Neural progenitor cell (in vitro differentiated cells): ENCODE measurements at regions not wholly inside any gene's neighbourhood (a gene's known extent, or its start where the extent isn't known, plus 50 kb on each side); places are given as distances from the start of the nearest gene placed in this dataset.

Experiments
- DNase-seq: peaks from one replicate; pipeline ENCODE4 v3.0.0-alpha.2; 2016; ENCODE audit warnings: low spot score
- H2AFZ ChIP-seq: fragments of 200-600 bp; sonication (generic); replicated peaks from 2 replicates; pipeline ENCODE4 v1.6.1; 2016; ENCODE audit warnings: antibody characterized with exemption
- H3F3A ChIP-seq: fragments of 200-600 bp; sonication (generic); 2 replicates; pipeline ENCODE4 v1.6.1; 2016; ENCODE audit warnings: antibody characterized with exemption, low read depth
- H3K27ac ChIP-seq: fragments of 200-600 bp; sonication (generic); 2 replicates; pipeline ENCODE4 v1.5.1; 2016; ENCODE audit warnings: mild to moderate bottlenecking
- H3K27me3 ChIP-seq: fragments of 200-600 bp; sonication (generic); 2 replicates; pipeline ENCODE4 v1.6.1; 2016; ENCODE audit warnings: mild to moderate bottlenecking, moderate library complexity
- H3K36me3 ChIP-seq: fragments of 200-600 bp; sonication (generic); 2 replicates; pipeline ENCODE4 v1.5.1; 2016
- H3K4me1 ChIP-seq: fragments of 200-600 bp; sonication (generic); 2 replicates; pipeline ENCODE4 v1.6.1; 2016; ENCODE audit warnings: mixed run types
- H3K4me2 ChIP-seq: fragments of 200-600 bp; sonication (generic); 2 replicates; pipeline ENCODE4 v1.6.1; 2016
- H3K4me3 ChIP-seq: fragments of 200-600 bp; sonication (generic); 2 replicates; pipeline ENCODE4 v1.5.1; 2016
- H3K79me2 ChIP-seq: fragments of 200-600 bp; sonication (generic); 2 replicates; pipeline ENCODE4 v1.6.1; 2016; ENCODE audit warnings: low read depth
- H3K9ac ChIP-seq: fragments of 200-600 bp; sonication (generic); 2 replicates; pipeline ENCODE4 v1.6.1; 2016
- H3K9me3 ChIP-seq: fragments of 200-600 bp; sonication (generic); 2 replicates; pipeline ENCODE4 v1.5.1; 2016; ENCODE audit warnings: low read depth
- H4K20me1 ChIP-seq: fragments of 200-600 bp; sonication (generic); 2 replicates; pipeline ENCODE4 v1.6.1; 2016; ENCODE audit warnings: low read depth
- H3K27ac Mint-ChIP-seq: 3 replicates; pipeline ENCODE4 v1.8.0; 2021; ENCODE audit warnings: mixed read lengths
- H3K27me3 Mint-ChIP-seq: 2 replicates; pipeline ENCODE4 v1.8.0; 2022; ENCODE audit warnings: low read depth, mild to moderate bottlenecking, inconsistent platforms, moderate library complexity, mixed read lengths; ENCODE audit not compliant: insufficient read depth
- H3K36me3 Mint-ChIP-seq: 3 replicates; pipeline ENCODE4 v1.8.0; 2021; ENCODE audit warnings: mixed read lengths
- H3K4me1 Mint-ChIP-seq: 3 replicates; pipeline ENCODE4 v1.8.0; 2021; ENCODE audit warnings: mixed read lengths
- H3K4me3 Mint-ChIP-seq: 3 replicates; pipeline ENCODE4 v1.8.0; 2021; ENCODE audit warnings: mild to moderate bottlenecking, moderate library complexity, mixed read lengths
- H3K9me3 Mint-ChIP-seq: 3 replicates; pipeline ENCODE4 v1.8.0; 2020; ENCODE audit warnings: mixed read lengths
- CTCF ChIP-seq: fragments of 200-600 bp; sonication (generic); IDR thresholded peaks from 2 replicates; pipeline ENCODE4 v1.5.1; 2017; ENCODE audit warnings: antibody characterized with exemption, mild to moderate bottlenecking
- EZH2 ChIP-seq: fragments of 200-600 bp; sonication (generic); IDR thresholded peaks from 2 replicates; pipeline ENCODE4 v1.6.1; 2017; ENCODE audit warnings: antibody characterized with exemption, mild to moderate bottlenecking, moderate library complexity
- EZH2phosphoT487 ChIP-seq: fragments of 200-600 bp; sonication (generic); IDR thresholded peaks from 2 replicates; pipeline ENCODE4 v1.6.1; 2017; ENCODE audit warnings: antibody characterized with exemption

DNA sequence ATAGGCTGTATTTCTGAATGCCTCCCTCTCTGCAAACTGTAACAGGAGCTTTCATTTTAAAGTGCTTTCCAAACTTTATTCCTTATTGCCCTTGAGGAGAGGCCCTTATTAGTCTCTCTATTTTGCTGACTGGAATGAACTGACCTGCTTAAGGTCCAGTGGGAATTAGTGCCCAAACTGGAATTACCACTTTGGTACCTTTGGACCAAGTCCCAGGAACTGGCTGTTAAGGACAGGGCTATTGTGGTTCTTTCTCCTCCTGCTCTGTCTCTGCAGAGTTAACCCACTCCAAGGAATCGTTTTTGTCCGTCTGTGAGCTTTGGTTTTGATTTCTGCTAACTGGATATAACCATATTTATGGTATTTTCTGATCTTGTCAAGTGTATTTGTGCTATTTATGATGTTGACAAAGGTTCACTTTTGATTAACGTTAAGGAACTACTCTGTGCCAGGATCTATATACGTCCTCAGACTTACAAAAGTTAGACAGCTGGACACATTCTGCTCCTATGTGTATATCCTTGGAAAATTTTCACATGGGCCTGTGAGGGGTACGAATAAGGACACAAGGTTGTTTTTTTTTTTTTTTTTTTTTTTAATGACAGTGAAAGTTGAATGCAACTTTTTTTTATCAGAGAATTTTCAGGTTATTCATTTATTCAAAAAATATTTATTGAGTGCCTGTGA, 189.1 kb upstream of the ANKRD55 start:
- no peak overlapping the region for H3K4me3 ChIP-seq
- H3K9ac ChIP-seq, result no peak overlapping the region
- no peak for DNase-seq
- no peaks in the 10 kb centered on the region for H3K36me3 ChIP-seq
- H3K79me2 ChIP-seq, result no peaks in the 10 kb centered on the region
- no peaks in the 10 kb centered on the region for H3K4me1 Mint-ChIP-seq
- no peak overlapping the region for H3K27ac ChIP-seq
- H3K27ac Mint-ChIP-seq, result no peak overlapping the region
- H2AFZ ChIP-seq, result no peak overlapping the region
- no peaks in the 10 kb centered on the region for H3K27me3 Mint-ChIP-seq
- no peaks in the 10 kb centered on the region for H3K36me3 Mint-ChIP-seq
- H4K20me1 ChIP-seq, result no peaks in the 10 kb centered on the region
- no peak overlapping the region for H3K4me3 Mint-ChIP-seq
- peaks cover 9% of the 10 kb centered on the region for H3K9me3 ChIP-seq
- H3F3A ChIP-seq, result no peaks in the 10 kb centered on the region
- TF ChIP-seq EZH2, result no peak
- TF ChIP-seq CTCF, result no peak
- no peak for TF ChIP-seq EZH2phosphoT487
- no peaks in the 10 kb centered on the region for H3K27me3 ChIP-seq
- peaks cover 20% of the 10 kb centered on the region for H3K9me3 Mint-ChIP-seq
- H3K4me2 ChIP-seq, result no peak overlapping the region
- no peaks in the 10 kb centered on the region for H3K4me1 ChIP-seq

GRCh38 chr5:56421246-56422075, 188.3 kb upstream of the ANKRD55 start:
- Histone ChIP-seq H3K79me2 (no peaks in the 10 kb centered on the region), H3K36me3 (no peaks in the 10 kb centered on the region), H3K4me1 (no peaks in the 10 kb centered on the region), H3K4me2 (no peak overlapping the region), H3K27ac (no peak overlapping the region), H3K4me3 (no peak overlapping the region), H3F3A (no peaks in the 10 kb centered on the region), H3K9me3 (peaks cover 9% of the 10 kb centered on the region), H3K27me3 (no peaks in the 10 kb centered on the region), H4K20me1 (no peaks in the 10 kb centered on the region), H3K9ac (no peak overlapping the region), H2AFZ (no peak overlapping the region)
- DNase-seq, result no peak
- peaks cover 20% of the 10 kb centered on the region for H3K9me3 Mint-ChIP-seq
- TF ChIP-seq EZH2phosphoT487 (no peak), CTCF (no peak), EZH2 (no peak)
- H3K36me3 Mint-ChIP-seq, result no peaks in the 10 kb centered on the region
- no peaks in the 10 kb centered on the region for H3K4me1 Mint-ChIP-seq
- H3K27me3 Mint-ChIP-seq, result no peaks in the 10 kb centered on the region
- no peak overlapping the region for H3K4me3 Mint-ChIP-seq
- H3K27ac Mint-ChIP-seq, result no peak overlapping the region

DNA sequence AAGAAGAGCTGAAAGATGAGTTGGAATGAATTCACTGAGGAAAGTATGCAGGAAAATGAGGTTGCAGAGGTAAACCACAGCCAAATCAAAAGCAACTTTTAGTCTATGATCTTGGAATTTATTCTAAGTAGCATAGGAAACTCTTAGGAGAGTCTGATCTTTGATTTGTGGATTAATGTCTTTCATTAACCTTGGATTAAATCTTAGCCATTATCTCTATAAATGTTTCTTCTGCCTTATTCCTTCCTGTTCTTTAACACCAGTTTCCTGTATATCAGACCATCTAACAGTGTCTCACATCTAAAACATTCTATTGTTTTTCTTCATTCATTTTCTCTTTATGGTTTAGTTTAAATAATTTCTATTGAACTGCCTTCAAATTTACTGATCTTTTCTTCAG, 187.2 kb upstream of the ANKRD55 start:
- H3K27me3 ChIP-seq, result no peaks in the 10 kb centered on the region
- H4K20me1 ChIP-seq, result no peaks in the 10 kb centered on the region
- H3K9ac ChIP-seq, result no peak overlapping the region
- TF ChIP-seq EZH2phosphoT487 (no peak), EZH2 (no peak), CTCF (no peak)
- H3K9me3 ChIP-seq, result peaks cover 9% of the 10 kb centered on the region
- H2AFZ ChIP-seq, result no peak overlapping the region
- no peaks in the 10 kb centered on the region for H3K36me3 Mint-ChIP-seq
- no peaks in the 10 kb centered on the region for H3K79me2 ChIP-seq
- H3K4me2 ChIP-seq, result no peak overlapping the region
- no peak overlapping the region for H3K27ac ChIP-seq
- H3K4me1 Mint-ChIP-seq, result no peaks in the 10 kb centered on the region
- H3K9me3 Mint-ChIP-seq, result peaks cover 20% of the 10 kb centered on the region
- no peak for DNase-seq
- no peaks in the 10 kb centered on the region for H3K36me3 ChIP-seq
- H3K4me3 ChIP-seq, result no peak overlapping the region
- no peak overlapping the region for H3K4me3 Mint-ChIP-seq
- H3K27ac Mint-ChIP-seq, result no peak overlapping the region
- no peaks in the 10 kb centered on the region for H3F3A ChIP-seq
- H3K4me1 ChIP-seq, result no peaks in the 10 kb centered on the region
- no peaks in the 10 kb centered on the region for H3K27me3 Mint-ChIP-seq
